ENCODE measurements at regions not wholly inside any gene's neighbourhood (a gene's known extent, or its start where the extent isn't known, plus 50 kb on each side); places are given as distances from the start of the nearest gene placed in this dataset.

DNA sequence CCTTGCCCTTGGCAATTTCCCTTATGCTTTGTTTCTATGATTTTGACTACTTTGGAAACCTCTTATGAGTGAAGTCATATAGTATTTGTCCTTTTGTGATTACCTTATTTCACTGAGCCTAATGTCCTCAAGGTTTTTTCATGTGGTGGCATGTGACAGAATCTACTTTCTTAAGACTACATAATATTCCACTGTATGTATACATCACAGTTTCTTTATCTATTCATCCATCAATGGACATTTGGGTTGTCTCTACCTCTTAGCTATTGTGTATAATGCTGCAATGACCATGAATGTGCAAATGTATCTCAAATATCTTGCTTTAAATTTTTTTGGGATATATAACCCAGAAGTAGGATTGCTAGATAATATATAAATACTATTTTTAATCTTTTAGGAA lies 96.4 kb upstream of the ALDH1A1 start:
- TF ChIP-seq, protein P1, sequence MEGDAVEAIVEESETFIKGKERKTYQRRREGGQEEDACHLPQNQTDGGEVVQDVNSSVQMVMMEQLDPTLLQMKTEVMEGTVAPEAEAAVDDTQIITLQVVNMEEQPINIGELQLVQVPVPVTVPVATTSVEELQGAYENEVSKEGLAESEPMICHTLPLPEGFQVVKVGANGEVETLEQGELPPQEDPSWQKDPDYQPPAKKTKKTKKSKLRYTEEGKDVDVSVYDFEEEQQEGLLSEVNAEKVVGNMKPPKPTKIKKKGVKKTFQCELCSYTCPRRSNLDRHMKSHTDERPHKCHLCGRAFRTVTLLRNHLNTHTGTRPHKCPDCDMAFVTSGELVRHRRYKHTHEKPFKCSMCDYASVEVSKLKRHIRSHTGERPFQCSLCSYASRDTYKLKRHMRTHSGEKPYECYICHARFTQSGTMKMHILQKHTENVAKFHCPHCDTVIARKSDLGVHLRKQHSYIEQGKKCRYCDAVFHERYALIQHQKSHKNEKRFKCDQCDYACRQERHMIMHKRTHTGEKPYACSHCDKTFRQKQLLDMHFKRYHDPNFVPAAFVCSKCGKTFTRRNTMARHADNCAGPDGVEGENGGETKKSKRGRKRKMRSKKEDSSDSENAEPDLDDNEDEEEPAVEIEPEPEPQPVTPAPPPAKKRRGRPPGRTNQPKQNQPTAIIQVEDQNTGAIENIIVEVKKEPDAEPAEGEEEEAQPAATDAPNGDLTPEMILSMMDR (IDR thresholded peaks at IDR 0.05) = no peak
- TF ChIP-seq POLR2A (IDR thresholded peaks at IDR 0.05) = no peak
